HG03108 (cell line): ENCODE measurements at regions not wholly inside any gene's neighbourhood (a gene's known extent, or its start where the extent isn't known, plus 50 kb on each side); places are given as distances from the start of the nearest gene placed in this dataset.

ENCODE experiments used
- ATAC-seq: cut with Tn5 transposase; IDR thresholded peaks from one replicate; pipeline ENCODE4 v1.9.1; 2021; ENCODE audit warnings: moderate library complexity; ENCODE audit not compliant: unreplicated experiment

DNA sequence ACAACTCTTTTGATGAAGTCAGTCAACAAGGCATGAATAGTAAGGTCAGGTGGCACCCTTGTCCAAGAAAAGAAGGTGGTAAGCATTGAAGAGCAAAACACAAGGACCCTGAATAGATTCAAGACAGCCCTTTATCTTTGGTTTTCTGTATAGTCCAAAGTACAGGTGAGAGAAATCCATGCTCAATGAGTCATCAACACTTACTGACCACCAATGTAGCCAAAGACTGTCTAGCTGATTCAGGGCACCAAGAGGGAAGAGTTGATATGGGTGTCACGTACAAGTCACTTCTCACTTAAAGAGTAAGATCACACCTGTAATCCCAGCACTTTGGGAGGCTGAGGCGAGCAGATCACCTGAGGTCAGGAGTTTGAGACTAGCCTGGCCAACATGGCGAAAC lies 528.3 kb downstream of the CD83 start:
- no peak for ATAC-seq

DNA sequence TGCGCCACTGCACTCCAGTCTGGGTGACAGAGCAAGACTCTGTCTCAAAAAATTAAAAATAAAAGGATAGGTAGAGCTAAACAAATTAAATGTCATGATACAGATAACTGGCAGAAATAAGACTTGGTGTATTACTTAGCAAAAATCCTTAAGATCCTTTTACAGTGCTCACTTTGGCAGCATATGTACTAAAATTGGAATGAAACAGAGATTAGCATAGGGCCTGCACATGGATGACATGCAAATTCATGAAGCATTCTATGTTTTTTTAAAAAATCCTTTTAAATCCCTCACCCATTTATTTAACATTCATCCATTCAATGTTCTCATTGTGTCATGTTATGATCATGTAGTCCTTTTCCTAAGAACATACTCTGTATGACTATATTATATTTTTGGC lies 528.8 kb downstream of the CD83 start:
- ATAC-seq: no peak

DNA sequence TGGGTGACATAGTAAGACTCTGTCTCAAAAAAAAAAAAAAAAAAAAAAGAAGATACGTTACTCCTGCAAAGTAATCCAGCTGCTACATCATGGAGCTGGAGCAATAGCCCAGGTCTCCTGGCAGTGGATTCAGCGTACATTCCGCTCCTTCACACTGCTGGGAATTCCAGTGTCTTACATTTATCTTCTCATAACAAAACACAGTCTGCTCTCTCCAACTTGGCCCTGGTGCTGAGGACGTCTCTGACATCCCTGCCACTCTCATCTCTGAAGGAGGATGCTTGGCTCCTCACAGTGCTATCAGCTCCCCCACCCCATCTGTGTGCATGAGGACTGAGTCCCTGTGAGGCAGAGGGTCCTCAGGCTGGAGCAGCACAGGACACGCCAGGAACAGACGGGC lies 529.8 kb downstream of the CD83 start:
- ATAC-seq: no peak

DNA sequence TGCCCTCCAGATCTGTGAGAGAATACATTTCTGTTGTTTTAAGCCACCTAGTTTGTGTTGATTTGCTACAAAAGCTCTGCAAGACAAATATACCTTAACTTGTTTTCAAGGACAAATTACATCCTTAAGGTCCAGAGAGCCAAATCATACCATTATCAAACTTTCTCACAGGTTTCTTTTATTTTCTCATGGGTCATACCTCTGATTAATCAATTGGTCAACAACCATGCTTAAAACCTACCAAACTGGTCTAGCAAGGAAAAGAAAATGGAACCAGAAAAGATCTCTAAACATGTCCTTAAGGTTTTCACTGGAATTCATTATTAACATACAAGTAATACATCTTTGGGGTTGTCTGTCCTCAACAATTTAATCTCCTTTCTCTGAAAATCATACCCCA lies 535.0 kb downstream of the CD83 start:
- ATAC-seq: no peak

DNA sequence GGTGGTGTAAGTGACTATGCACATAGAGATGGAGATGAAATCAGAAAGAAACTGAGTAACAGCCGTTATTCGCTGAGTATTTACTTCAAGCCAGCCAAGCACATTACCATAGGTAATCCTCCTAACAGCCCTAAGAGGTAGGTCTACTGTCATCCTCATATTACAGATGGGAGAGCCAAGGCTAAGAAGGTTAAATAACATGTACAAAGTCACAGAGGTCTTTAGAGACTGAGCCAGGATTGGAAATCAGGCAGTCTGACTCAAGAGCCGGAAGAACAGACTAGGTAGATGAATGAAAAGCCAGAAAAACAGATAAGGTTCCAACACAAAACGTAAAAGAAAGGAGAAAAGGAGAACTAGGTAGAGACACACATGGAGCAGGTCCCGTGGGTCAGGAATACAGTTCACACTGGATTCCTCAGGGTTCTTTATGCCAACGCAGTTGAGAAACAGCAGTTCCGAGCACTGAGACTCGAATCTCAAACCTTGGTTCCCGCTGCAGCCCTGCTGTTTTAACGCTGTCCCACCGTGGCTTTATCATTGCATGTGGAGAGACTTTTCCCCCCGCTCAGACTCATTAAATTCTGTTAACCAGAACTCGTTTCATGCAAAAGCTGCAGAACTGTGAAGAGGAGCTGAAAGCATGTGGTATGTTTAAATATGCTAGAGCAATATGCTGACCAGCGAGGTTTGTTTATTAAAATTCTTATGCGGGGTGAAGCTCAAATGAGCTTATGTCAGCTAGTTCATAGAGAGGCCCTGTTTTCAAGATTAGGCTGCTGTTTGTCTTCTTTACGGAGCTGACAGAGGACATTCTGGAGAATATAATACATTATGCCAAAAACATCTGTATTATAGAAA lies 537.9 kb downstream of the CD83 start:
- no peak for ATAC-seq

DNA sequence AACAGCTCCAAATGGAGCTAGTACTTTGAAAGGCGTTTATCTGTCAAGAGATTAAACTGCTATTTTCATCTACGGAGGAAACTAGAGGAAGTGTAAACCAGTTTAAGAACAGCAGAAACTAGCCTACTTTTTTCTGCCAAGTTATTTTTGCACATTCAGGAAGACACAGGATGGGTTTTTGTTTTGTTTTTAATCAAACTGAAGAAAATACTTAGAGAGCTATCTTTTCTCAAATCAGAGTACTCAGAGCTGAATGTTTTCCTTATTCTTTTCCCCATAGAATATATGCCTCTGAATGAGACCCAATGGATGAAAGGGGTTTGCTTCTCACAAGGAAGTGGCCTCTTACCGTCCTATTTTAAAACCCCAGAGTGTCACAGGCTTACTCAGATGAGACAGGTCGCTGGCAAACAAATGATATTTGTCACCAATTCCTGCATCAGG lies 538.5 kb downstream of the CD83 start:
- ATAC-seq: peak; percentile 60

DNA sequence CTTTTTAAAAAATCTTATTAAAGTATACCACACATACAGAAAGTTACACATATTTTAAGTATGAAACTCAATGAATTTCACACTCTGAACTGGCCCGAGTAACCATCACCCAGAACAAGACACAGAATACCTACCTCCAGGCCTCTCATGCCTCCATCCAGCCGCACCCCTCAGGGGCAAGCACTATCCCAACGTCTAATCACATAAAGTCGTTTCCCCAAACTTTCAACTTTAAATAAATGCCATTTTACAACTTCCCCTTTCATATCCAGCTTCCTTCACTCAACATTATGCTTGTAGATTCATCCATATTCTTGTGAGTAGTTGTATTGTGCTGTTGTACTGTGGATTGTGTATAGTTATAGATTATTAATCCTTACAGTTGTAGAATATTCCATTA lies 539.1 kb downstream of the CD83 start:
- no peak for ATAC-seq

DNA sequence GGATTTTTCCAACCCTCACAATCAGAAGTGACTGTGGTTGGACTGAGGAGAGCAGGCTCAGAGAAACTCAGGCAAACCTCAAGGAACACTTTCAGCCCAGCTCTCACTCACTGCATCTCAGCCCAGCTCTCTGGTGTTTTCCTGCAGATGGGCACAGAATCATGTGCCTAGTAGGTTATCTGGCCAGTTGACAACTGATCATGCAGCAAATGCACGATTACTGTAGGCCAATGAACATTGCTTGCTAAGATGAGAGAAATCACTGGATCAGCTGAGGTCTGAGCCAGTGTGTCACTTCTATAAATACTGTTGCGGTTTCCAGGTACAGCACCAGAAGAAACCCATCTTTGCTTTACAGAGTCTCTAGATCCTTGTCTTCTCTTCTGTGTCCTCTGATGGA lies 540.5 kb downstream of the CD83 start:
- no peak for ATAC-seq

DNA sequence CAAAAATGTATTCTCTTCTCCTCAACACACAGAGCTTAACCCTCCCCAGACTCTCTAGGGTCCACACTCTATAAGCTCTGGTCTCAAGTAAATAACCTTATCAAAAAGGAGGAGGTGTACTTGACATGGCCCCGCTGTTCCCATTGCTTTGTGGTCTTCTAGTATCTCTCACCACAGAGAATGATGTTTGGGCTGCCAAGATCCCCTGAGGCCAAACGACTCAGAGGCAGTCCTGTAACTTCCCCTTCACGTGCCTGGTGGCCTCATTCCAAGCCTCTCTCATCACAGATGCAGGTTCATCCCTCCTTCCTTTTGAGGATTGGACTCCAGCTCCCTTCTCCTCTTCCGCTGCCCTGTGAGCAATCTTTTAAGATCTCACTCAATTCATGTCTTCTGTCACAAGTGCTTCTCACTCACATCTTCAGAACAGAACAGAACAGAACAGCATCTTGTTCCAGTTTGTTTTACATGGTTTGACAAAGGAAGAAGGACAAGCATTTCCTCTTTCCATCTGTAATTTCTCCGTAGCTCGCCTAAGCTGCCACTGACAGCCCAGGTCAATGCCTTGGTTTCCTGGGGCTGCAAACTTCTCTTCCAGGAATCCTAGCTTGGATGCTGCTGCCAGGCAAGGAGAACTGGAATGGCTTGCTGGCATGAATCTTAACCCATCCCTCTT lies 541.5 kb downstream of the CD83 start:
- ATAC-seq: no peak

DNA sequence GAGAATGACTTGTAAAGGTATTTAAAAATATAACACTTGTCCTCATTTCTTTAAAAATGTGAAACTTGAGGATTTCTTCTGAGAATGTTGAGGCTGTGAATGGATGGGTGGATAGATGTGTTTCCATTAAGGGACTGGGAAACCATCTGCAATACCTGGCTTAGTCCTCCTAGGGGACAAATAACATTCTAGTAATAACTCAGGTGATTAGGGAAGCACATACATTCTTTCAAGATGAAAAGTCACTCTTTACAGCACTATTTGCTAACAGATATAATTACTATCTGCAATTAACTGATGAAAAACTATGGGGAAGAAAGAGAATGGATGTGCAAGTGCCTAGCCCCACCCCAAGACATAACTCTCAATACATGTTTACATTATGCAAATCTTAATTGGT lies 542.3 kb downstream of the CD83 start:
- ATAC-seq: no peak

DNA sequence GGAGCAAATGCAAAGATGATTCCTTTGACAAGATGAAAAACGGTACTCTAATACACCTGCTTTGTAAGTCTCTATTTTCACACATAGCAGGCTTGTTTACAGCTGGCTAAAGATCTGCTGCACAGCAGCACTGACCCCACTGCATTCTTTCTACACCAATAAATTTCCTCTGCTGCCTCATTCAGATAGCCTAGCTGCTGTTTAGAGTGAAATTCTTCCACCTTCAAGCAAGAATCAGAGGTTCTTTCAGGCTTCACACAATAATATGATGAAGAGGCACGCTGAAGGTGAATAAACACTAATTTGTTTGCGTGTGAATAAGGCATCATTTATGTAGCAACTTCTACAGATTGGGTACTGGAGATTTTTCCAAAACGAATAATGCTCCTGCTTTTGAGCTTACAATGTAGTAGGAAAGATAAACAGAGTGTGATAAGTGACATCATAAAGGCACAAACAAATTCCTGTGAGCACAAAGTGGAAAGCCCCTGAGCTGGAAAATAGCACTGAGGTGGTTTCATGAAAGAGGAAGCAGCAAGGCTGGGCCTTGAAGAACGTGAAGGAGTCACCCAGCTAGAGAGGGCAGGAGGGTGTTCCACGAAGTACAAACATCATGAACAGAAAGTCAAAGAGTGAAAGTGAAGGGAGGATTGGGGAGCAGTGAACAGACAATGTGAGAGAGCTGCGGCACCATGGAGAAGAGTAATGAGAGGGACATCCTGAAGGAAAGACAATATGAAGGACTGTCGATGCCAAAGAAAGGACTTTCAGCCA lies 543.4 kb downstream of the CD83 start:
- ATAC-seq: peak; percentile 40

DNA sequence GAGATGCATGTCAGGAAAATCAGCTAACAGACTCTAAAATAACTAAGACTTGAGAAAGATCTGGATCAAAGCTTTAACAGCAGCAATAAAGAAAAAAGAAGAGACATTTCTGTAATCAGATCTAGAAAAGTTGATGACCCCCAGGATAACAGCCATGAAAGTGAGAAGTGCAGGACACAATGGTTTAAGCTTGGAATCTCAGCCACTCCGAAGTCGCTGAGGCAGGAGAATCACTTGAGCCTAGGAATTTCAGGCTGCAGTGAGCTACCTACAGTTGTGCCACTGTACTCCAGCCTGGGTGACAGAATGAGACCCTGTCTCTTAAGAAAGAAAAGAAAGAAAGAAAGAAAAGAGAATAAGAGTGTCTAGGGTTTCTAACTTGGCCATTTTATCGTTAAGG lies 544.1 kb downstream of the CD83 start:
- ATAC-seq: no peak

DNA sequence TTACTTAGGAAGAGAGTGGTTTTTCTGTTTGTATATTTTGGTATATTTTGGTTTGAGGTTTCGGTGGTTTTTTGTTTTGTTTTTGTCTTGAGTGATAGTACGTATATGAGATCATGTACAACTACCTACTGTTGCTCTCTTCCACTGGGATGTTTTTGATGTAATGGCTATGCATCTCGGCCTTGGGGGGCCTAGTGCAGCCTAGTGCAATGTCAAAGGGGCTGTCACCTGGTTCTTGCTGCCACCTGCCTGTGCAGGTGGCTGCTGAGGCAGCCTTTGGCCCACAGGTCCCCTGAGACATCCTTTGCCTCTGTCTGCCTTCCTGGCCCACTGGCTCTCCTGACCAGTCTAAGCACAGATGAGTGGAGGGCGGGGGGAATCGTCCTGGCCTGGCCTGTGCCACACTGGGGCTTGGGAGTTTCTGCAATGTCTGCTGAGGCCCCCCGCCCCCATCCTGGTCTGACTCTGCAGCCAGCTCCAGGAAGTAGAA lies 546.6 kb downstream of the CD83 start:
- peak; percentile 71 for ATAC-seq

DNA sequence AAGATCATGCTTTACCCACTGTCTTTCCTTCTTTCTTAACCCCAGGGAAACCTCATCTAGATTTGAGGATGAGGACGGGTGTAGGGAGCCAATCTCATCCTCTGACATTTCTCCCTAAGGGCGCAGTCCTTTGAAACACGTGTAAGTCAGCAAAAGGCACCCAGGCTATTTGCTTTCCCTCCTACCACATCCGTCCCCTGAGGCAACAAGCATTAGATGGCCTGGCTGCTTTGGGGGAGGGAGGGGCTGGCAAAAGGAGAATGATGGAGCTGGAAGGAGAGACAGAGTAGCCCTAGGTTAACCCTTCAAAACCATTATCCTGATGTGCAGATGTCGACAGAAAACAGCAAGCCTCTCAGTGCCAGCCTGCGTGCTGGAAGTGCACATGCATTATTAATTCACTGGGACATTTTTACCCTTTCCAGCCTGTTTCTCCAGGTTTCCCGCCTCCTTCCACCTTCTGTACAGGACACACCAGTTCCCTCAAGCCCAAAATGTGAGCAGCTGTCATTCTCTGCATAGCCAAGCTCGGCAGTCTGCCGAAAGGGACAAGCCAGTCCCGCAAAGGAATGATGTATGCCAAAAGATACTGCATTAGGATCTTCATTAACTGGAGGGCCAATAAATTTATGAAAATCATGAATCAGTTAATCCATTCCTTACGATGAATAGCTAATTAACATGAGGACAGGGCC lies 547.2 kb downstream of the CD83 start:
- ATAC-seq: no peak

DNA sequence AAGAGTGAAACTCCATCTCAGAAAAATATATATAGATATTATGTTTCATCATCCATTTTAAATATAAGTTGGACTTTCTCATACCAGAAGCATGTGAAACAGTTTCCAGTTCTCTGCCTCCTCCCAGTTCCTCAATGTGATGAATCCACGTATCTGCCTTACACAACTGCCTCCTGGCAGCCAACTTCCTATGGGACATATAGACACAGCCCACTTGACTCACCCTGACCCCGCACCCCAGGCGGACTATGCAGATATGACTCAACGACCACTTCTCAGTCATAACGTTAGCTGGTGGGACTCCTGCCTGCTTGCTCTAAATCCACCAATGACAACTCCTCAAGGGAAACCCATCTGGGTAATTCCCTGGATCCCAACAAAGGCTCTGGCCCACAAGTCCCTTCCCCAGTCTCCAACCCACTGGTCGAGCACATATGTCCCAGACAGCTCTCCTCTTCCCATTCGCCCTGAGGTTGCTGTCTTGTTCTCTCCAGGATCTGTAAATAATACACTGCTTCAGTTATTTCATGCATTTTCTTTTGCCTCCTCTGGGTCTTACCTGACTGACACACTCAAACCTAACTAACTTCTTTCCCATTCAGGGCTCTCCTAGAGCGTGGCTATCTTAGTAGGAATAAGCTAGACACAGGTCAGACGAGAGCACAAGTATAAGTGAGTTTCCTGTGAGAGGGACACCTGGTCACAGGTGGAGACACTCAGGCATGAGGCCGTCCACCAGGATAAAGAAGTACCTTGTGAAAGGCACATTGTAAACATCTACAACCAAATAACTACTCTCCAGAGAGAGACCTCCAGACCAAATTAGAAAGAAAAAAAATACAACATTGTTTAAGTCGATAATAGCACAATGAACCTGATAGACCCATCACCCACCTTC lies 548.5 kb downstream of the CD83 start:
- ATAC-seq: no peak

DNA sequence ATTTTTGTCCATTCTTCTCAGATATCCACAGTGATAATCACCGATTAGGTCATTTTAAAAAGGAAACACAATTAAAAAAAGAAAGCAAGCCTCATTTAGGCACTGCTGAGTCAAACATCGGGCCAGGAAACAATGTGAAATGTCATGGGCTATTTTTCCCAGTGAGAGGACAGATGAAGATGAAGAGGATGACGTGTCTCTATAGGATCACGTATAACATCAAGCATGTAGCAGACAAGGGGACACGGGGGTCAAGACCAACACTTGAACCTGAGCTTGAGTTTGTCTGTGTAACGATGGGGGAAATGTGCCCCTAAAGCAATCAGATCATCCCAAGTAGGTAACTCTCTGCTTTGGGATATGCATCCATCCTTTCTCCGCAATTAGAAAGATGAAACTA lies 553.2 kb downstream of the CD83 start:
- no peak for ATAC-seq

DNA sequence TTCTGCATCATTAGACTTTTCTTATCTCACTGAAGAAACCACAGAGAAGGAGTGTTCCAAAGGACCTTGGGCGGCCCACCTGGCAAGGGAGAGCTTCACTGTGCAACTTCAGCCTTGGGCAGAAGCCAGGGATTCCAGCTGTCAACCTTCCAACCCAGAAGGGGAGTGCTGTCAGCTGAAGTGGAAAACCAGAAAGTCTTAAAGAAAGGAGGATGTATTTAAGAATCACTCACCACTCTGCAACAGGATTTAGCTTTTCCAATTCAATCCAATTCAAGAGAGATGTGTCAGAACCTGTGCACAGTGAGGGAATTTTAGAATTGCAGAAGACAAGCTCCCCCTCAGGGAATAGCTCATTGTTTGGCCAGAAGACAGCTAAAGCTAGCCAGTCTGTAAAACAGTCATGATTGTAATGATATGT lies 553.7 kb downstream of the CD83 start:
- ATAC-seq: no peak

DNA sequence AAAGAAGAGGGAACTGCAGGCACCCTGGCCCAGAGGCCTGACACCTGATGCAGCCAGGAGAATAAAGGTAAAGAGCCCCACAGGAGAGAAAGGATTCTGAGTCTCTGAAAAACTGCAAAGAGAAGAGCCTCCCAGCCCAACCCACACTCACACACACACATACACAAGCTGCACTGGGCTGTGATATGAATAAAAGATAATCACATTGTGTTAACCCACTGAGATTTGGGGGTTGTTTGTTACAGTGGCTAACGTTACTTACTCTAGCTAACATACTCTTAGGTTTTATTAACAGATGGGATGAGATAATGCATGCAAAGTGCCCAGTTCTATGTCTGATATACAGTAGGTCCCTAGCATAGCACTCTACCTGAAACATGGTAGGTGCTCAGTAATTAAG lies 554.4 kb downstream of the CD83 start:
- no peak for ATAC-seq

DNA sequence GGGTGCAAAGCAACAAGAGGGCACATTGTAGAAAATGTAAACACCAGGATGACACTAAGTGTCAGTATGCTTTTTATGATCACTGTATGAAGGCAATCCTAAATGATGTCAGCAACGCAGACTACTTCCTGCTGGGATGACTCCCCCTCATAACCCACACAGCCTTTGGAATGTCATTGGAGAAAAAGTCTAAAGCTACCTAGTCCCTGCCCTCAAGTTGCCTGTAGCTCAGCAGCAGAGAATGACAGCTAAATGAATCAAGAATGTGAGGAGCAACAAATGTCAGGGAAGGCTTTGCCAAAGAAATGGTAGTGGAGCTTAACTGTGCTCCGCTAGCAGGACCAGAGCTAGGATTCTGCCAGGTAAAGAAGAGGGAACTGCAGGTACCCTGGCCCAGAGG lies 555.6 kb downstream of the CD83 start:
- no peak for ATAC-seq

DNA sequence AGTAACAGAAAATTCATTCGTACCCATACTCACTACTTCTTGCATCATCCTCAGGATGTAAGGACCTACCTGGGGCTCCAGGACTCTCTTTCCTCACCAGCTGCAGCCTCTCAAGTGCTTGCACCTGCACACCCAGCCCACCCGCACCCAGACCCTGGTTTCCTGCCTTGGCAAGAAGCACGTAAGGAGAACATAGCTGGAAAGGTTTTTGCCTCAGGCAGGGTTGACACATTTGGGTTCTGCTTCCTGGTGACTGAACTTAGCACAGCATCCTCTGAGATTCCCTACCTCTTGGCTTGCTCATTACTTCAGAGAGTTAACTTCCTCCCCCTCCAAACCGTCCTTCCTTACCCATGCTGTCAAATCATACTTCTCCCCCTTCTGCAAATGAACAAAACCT lies 556.9 kb downstream of the CD83 start:
- ATAC-seq: no peak
